ENCODE measurements at regions not wholly inside any gene's neighbourhood (a gene's known extent, or its start where the extent isn't known, plus 50 kb on each side); places are given as distances from the start of the nearest gene placed in this dataset.

DNA sequence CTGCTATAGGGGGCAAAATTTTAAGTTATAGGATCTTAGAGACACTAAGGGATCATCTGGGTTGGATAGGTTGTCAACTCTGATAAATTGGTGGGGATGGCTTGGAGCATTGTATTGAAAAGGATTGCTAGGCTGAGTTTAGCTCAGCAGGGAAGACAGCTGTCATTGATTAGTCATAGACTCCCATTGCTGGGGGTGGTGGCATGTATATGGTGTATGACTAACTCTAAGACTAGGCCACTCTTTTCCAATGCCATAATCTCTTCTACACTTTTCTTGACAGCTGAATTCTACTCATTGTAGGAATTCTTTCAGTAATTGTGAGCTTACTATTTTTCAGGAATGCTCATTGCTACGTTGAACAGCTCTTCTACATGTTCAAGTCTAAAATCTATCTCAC is 81.3 kb upstream of the PELI1 start:
- TF ChIP-seq, protein P1, sequence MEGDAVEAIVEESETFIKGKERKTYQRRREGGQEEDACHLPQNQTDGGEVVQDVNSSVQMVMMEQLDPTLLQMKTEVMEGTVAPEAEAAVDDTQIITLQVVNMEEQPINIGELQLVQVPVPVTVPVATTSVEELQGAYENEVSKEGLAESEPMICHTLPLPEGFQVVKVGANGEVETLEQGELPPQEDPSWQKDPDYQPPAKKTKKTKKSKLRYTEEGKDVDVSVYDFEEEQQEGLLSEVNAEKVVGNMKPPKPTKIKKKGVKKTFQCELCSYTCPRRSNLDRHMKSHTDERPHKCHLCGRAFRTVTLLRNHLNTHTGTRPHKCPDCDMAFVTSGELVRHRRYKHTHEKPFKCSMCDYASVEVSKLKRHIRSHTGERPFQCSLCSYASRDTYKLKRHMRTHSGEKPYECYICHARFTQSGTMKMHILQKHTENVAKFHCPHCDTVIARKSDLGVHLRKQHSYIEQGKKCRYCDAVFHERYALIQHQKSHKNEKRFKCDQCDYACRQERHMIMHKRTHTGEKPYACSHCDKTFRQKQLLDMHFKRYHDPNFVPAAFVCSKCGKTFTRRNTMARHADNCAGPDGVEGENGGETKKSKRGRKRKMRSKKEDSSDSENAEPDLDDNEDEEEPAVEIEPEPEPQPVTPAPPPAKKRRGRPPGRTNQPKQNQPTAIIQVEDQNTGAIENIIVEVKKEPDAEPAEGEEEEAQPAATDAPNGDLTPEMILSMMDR (IDR thresholded peaks at IDR 0.05), result no peak
- TF ChIP-seq EZH2 (IDR thresholded peaks at IDR 0.05; ENCODE audit: borderline replicate concordance, insufficient read depth, low read depth, low read length, poor library complexity, severe bottlenecking), result no peak

All from B cell (primary cell).